Neural cell (in vitro differentiated cells): ENCODE measurements at regions not wholly inside any gene's neighbourhood (a gene's known extent, or its start where the extent isn't known, plus 50 kb on each side); places are given as distances from the start of the nearest gene placed in this dataset.

Experiments used
- EZH2 ChIP-seq: fragments of 200-600, 300-800 bp; shearing (Covaris generic), sonication (generic); IDR thresholded peaks from 2 replicates; pipeline ENCODE4 v1.6.1; 2014; ENCODE audit warnings: antibody characterized with exemption, low read length, borderline replicate concordance, mild to moderate bottlenecking; ENCODE audit not compliant: insufficient read depth, poor library complexity, severe bottlenecking
- POLR2AphosphoS5 ChIP-seq: IDR thresholded peaks from 2 replicates; pipeline ENCODE4 v1.6.1; 2012
- TAF1 ChIP-seq: IDR thresholded peaks from 2 replicates; pipeline ENCODE4 v1.6.1; 2012; ENCODE audit warnings: low read depth
- TF ChIP-seq, protein P1 (sequence below): fragments of 450-650 bp; IDR thresholded peaks from 2 replicates; pipeline ENCODE4 v1.5.1; 2014; ENCODE audit warnings: antibody characterized with exemption, mild to moderate bottlenecking, moderate library complexity; ENCODE audit not compliant: poor library complexity, severe bottlenecking

GRCh38 chr3:132378-132777 is 64.2 kb upstream of the CHL1 start:
- TF ChIP-seq, protein P1, sequence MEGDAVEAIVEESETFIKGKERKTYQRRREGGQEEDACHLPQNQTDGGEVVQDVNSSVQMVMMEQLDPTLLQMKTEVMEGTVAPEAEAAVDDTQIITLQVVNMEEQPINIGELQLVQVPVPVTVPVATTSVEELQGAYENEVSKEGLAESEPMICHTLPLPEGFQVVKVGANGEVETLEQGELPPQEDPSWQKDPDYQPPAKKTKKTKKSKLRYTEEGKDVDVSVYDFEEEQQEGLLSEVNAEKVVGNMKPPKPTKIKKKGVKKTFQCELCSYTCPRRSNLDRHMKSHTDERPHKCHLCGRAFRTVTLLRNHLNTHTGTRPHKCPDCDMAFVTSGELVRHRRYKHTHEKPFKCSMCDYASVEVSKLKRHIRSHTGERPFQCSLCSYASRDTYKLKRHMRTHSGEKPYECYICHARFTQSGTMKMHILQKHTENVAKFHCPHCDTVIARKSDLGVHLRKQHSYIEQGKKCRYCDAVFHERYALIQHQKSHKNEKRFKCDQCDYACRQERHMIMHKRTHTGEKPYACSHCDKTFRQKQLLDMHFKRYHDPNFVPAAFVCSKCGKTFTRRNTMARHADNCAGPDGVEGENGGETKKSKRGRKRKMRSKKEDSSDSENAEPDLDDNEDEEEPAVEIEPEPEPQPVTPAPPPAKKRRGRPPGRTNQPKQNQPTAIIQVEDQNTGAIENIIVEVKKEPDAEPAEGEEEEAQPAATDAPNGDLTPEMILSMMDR: no peak
- TF ChIP-seq TAF1 (no peak), POLR2AphosphoS5 (no peak), EZH2 (no peak)
